Hypothalamus (tissue), 51 donors: ENCODE measurements at regions not wholly inside any gene's neighbourhood (a gene's known extent, or its start where the extent isn't known, plus 50 kb on each side); places are given as distances from the start of the nearest gene placed in this dataset.
A peak's percentile ranks its signal among the peaks of the same experiment; 100 is the strongest.
"Not testable (repeated sequence)": the region's sequence is repeated elsewhere in the genome, so short reads cannot be mapped to it uniquely, and the experiment has no call there.

ENCODE experiments used
- DNase-seq, 51 donors: peaks; one replicate each; lab custom pipeline; 2025; lab: John Stamatoyannopoulos, UW

GRCh38 chr1:221868593-221869303 is 126.9 kb upstream of the DUSP10 start:
- no peak for DNase-seq

GRCh38 chr1:221867003-221867402 is 125.1 kb upstream of the DUSP10 start:
- DNase-seq, result no peak

GRCh38 chr1:221865808-221866207 is 123.9 kb upstream of the DUSP10 start:
- DNase-seq, result no peak

- DNase-seq, result no peak
Measured at GRCh38 chr1:221863635-221864034, 121.7 kb upstream of the DUSP10 start.

GRCh38 chr1:221862971-221863370 is 121.1 kb upstream of the DUSP10 start:
- DNase-seq, result no peak

DNA sequence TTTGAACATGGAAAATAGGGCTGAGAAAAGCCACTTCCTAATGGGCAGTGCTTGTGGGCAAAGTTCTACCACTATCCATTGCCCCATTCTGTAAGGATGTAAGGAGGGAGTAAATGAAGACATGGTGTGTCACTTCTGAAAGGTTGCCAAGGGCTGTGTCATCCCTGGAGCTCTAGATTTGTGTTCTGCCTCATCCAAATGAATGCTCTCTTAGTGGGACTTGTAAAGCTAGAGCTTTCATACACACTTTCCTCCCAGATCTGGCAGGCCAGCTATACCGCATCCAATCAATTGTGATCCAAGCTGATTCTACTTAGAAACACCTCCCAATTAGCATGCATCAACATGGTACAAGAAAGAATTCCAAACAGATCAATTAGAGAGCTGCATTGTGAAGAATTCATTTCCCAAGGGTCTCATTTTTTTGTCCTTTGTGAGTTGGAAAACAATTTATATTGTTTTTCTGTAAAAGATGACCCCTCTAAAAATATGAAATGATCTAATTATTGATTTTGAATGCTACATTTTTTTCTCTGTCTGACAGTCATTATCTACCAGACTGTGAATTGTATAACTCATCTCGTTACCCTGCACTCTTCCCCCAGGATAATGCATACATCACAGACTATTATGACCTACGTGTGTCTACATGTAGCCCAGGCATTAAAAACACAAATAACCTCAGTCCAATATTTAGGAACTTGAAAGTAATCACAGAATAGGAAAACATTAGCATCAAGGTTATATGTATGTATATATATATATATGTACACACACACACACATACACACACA is 117.1 kb upstream of the DUSP10 start:
- DNase-seq, result peak in 1 of 51 donors; percentile 1

- DNase-seq, result not testable (repeated sequence)
Measured at GRCh38 chr1:221857094-221857444, 115.2 kb upstream of the DUSP10 start.

- DNase-seq, result no peak
Measured at GRCh38 chr1:221856228-221857093, 114.6 kb upstream of the DUSP10 start.

- no peak for DNase-seq
Measured at GRCh38 chr1:221855156-221855555, 113.3 kb upstream of the DUSP10 start.

DNA sequence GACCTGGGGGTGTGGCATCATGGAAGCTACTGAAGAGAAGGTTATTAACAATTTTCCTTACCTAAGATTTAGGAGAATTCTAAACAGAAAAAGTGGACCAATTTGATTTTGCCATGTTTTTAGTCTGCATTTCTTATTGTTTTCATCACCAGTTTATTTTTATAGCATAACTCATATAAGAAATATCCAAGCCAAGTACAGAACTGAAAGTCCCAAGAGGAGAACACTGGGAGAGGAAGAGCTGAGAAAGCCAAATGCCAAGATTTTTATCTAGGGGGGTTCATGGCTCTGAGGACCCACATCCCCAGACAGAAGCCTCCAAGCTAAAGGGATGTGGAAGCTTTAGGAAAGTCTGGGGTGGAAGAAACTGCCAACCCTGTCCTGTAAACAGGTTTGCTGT is 109.4 kb upstream of the DUSP10 start:
- DNase-seq, result no peak

GRCh38 chr1:221850470-221851187 is 108.7 kb upstream of the DUSP10 start:
- no peak for DNase-seq

- no peak for DNase-seq
Measured at GRCh38 chr1:221849897-221850296, 108.0 kb upstream of the DUSP10 start.

DNA sequence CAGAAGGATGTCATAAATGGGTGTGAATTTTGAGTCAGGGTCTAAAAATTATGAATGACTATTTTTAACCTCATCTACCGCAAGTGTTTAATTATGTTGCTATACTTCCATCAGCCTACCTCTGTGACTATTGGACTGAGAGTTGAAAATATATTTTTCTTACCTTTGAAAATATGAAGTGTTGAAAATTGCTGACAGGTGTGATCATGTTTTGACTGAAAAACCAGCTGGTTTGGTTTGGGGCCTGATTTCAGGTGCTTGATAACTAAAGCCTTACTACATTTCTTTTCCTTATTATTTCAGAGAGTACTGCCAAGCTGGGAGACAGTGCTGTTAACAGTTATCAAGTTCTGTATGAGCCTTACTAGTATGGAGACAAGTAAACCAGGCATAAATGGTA is 107.2 kb upstream of the DUSP10 start:
- no peak for DNase-seq

DNA sequence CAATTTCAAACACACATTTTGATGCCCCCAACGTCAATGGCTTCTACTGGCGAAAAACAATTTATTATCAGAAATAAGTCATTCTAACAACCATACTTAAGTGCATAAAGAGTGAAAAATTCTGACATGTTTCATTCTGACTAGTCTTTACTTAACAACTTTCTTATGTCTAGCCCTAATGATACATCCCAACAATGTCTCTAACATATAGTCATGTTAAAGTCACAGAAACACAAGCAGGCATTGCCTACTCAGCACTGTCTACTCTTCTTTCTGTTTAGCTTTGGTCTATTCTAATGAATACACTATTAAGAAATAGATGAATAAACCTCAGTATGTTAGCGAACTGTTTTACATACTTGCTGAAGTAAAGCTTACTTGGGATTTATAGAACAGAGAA is 105.8 kb upstream of the DUSP10 start:
- DNase-seq, result no peak

DNA sequence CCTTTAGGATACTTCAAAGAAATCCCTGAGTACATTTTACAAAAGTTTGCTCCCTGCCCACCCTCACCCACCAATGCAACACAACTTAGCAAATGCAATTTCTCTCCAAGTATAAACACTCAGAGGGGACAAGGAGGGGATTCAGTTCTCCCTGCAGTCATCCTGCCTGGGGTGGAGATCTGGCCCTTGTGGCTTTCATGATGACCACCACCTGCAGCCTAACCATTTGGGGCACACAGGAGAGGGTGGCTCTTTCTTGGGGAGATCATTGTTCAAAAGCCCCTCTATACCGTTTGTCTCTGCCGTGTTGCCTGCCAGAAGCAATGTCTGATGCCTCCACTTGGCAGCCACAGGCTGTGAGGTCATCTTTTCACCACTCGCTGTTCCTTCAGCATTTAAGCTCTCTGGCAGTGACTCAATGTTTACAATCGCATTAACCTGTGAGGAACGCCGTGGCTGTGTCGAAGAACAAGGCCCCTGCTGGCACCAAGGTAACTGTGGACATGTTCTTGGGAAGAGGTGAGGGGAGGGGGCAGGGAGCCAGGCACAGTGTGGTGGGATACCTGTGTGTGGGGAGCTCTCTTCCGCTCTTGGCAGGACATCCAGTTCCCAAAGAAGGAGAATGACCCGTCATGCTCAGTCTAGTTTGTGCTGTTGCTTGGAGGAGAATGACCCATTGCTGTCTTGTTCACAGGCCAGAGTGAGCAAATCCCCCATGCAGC is 103.9 kb upstream of the DUSP10 start:
- peak in 7 of 51 donors; percentile 5 to 36 (median 11) for DNase-seq

GRCh38 chr1:221841983-221842335 is 100.1 kb upstream of the DUSP10 start:
- DNase-seq, result no peak

DNA sequence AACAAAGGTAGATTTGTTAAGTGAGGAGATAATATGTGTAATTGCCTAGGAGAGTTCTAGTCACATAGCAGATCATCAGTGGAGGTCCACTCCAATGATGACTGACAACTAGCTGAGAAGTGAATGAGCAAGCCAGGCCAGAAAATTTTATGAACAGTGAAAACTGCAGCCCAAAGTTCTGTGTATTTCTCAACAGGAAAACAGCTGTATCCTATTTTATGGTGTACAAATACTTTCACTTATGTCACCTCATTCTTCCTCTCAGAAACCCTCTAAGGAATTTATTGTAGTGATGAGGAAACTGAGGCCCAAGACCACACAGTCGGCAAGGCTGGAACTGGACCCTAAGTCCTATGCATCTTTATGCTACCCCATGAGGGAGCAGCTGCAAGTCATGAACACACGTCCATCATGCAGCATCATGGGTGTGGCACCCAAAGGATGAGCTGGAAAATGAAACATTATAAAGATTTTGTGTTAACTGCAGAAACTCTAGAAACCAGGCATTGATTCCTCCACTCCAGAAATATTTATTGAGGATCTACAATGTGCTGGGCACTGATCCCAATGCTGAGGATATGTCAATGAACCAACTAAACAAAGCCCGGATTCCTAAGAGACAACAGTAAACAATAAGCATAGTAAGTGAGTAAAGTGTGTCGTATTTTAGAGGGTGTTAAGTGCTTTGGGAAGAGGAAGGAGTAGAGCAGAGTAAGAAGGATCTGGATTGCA is 99.5 kb upstream of the DUSP10 start:
- no peak for DNase-seq

DNA sequence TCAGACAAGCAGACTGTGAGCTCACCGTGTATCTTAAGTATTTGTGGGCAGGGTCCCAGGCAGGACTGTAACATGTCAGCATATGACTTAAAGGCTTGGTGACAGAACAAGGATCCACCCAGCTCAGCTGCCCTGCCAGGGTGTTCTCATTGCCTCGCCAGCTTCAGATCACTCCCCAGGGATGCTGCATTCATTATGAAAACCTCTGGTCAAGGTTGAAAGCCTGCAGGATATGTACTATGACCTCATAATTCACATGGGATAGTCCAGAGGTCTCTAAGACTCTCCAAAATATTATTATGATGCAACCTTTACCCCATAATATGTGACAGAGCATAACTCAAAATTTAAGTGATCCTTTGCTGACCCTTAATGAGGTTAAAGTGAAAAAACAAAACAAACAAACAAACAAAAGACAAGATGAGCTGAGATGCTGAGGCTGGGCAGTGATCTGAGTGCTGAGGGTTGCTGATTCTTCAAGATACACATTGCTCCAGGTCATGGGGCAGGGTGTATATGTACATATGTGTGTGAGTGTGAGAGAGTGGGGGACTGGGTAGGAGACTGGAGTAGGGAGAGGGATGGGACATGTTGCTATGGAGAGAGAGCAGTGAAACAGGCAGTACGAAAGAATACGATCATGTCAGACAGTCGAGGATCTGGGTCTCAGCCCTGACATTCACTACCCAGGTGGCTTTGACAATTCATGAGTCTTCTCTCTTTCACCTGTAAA is 98.8 kb upstream of the DUSP10 start:
- no peak for DNase-seq
